Lower leg skin (tissue), 3 donors: ENCODE measurements at regions not wholly inside any gene's neighbourhood (a gene's known extent, or its start where the extent isn't known, plus 50 kb on each side); places are given as distances from the start of the nearest gene placed in this dataset.

Experiments
- POLR2A ChIP-seq, 2 donors: fragments of 450-650 bp; IDR thresholded peaks; one replicate each; pipeline ENCODE4 v1.6.1; 2016 to 2017; ENCODE audit warnings: antibody characterized with exemption in 2 of 2, mild to moderate bottlenecking in 1 of 2, moderate library complexity in 1 of 2
- TF ChIP-seq, protein P1 (sequence below), 3 donors: fragments of 450-650 bp; IDR thresholded peaks; one replicate each; pipeline ENCODE4 v1.5.1; 2016; ENCODE audit warnings: antibody characterized with exemption in 3 of 3, mild to moderate bottlenecking in 3 of 3, moderate library complexity in 2 of 3

DNA sequence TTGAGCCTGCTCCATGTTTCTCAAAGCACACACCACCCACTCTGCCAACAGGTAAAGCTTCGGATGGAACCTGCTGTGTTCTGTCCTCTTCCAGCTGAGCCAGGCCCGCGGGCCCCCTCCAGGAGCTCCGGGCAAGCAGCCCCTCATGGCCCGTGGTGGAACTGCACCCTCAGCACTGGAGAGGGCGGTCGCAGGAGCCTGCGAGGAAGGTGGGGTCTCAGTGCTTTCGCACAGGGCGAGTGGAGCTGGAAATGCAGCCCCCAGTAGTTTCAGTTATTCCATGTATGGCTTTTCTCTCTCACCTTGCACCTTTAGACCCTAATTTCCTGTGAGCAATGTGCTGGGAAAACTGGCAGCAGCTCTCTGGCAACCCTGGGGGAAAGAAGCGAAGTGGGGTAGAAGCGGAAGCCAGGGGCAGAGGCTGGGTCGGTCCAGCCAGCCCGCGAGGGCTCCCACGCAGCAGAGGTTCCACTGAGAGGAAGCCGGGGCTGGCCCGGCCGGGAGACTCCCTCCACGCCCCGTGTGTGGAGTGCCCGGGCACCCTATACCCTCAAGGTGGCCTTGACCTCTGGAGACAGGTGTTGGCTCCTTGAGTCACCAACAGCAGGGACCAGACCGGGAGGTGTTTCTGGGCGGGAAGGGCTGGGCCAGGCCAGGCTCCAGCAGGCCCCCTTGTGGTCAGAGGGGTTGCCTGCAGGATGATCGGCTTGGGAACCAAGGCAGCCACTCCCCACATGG, 119.9 kb upstream of the TMEM45B start:
- TF ChIP-seq, protein P1, sequence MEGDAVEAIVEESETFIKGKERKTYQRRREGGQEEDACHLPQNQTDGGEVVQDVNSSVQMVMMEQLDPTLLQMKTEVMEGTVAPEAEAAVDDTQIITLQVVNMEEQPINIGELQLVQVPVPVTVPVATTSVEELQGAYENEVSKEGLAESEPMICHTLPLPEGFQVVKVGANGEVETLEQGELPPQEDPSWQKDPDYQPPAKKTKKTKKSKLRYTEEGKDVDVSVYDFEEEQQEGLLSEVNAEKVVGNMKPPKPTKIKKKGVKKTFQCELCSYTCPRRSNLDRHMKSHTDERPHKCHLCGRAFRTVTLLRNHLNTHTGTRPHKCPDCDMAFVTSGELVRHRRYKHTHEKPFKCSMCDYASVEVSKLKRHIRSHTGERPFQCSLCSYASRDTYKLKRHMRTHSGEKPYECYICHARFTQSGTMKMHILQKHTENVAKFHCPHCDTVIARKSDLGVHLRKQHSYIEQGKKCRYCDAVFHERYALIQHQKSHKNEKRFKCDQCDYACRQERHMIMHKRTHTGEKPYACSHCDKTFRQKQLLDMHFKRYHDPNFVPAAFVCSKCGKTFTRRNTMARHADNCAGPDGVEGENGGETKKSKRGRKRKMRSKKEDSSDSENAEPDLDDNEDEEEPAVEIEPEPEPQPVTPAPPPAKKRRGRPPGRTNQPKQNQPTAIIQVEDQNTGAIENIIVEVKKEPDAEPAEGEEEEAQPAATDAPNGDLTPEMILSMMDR (IDR thresholded peaks at IDR 0.05): no peak
- no peak for TF ChIP-seq POLR2A (IDR thresholded peaks at IDR 0.05)
